Neural cell (in vitro differentiated cells): ENCODE measurements at regions not wholly inside any gene's neighbourhood (a gene's known extent, or its start where the extent isn't known, plus 50 kb on each side); places are given as distances from the start of the nearest gene placed in this dataset.

Experiments used
- H2AFZ ChIP-seq: fragments of 200-600, 300-800 bp; sonication (generic), shearing (Covaris generic); 2 replicates; pipeline ENCODE4 v1.6.0; 2014; ENCODE audit warnings: low read depth, mild to moderate bottlenecking, antibody characterized with exemption, low read length, moderate library complexity
- H3F3A ChIP-seq: fragments of 200-600 bp; shearing (Covaris generic); 2 replicates; pipeline ENCODE4 v1.6.1; 2016; ENCODE audit warnings: mild to moderate bottlenecking, moderate library complexity, mixed read lengths, antibody characterized with exemption, low read length; ENCODE audit not compliant: insufficient read depth, poor library complexity, severe bottlenecking
- H3K27ac ChIP-seq: fragments of 200-600, 300-800 bp; sonication (generic), shearing (Covaris generic); 2 replicates; pipeline ENCODE4 v1.5.1; 2014; ENCODE audit warnings: mild to moderate bottlenecking, low read length, moderate library complexity
- H3K27me3 ChIP-seq: fragments of 300-800, 200-600 bp; sonication (generic), shearing (Covaris generic); 2 replicates; pipeline ENCODE4 v1.6.0; 2014; ENCODE audit warnings: mild to moderate bottlenecking, low read depth, low read length, moderate library complexity; ENCODE audit not compliant: insufficient read depth
- H3K36me3 ChIP-seq: fragments of 300-800, 200-600 bp; sonication (generic), shearing (Covaris generic); 2 replicates; pipeline ENCODE4 v1.5.1; 2014; ENCODE audit warnings: mild to moderate bottlenecking, antibody characterized with exemption, low read length, moderate library complexity; ENCODE audit not compliant: insufficient read depth
- H3K4me2 ChIP-seq: fragments of 300-800, 200-600 bp; sonication (generic), shearing (Covaris generic); 2 replicates; pipeline ENCODE4 v1.6.0; 2014; ENCODE audit warnings: mild to moderate bottlenecking, low read length
- H3K4me3 ChIP-seq: fragments of 300-800, 200-600 bp; sonication (generic), shearing (Covaris generic); 2 replicates; pipeline ENCODE4 v1.5.1; 2014; ENCODE audit warnings: mild to moderate bottlenecking, low read length, moderate library complexity
- H3K79me2 ChIP-seq: fragments of 200-600 bp; shearing (Covaris generic); replicated peaks from 2 replicates; pipeline ENCODE4 v1.6.0; 2014; ENCODE audit warnings: mild to moderate bottlenecking, low read length, moderate library complexity; ENCODE audit not compliant: insufficient read depth
- H3K9ac ChIP-seq: fragments of 300-800, 200-600 bp; sonication (generic), shearing (Covaris generic); 2 replicates; pipeline ENCODE4 v1.6.1; 2016; ENCODE audit warnings: mild to moderate bottlenecking, low read length, mixed read lengths
- H3K9me2 ChIP-seq: fragments of 200-600 bp; shearing (Covaris generic); 2 replicates; pipeline ENCODE4 v1.6.1; 2016; ENCODE audit warnings: mild to moderate bottlenecking, low read length, mixed read lengths; ENCODE audit not compliant: insufficient read depth
- H3K9me3 ChIP-seq: fragments of 200-600, 300-800 bp; sonication (generic), shearing (Covaris generic); 2 replicates; pipeline ENCODE4 v1.6.1; 2016; ENCODE audit warnings: mild to moderate bottlenecking, mixed run types, low read length, moderate library complexity, mixed read lengths
- H4K20me1 ChIP-seq: fragments of 200-600 bp; shearing (Covaris generic); 2 replicates; pipeline ENCODE4 v1.6.1; 2016; ENCODE audit warnings: mild to moderate bottlenecking, mixed run types; ENCODE audit not compliant: insufficient read depth
- CTCF ChIP-seq: fragments of 450-650 bp; IDR thresholded peaks from 2 replicates; pipeline ENCODE4 v1.5.1; 2014; ENCODE audit warnings: antibody characterized with exemption, mild to moderate bottlenecking, moderate library complexity; ENCODE audit not compliant: poor library complexity, severe bottlenecking
- MXI1 ChIP-seq: fragments of 450-650 bp; conservative IDR thresholded peaks from 2 replicates; pipeline ENCODE4 v1.6.1; 2014; ENCODE audit warnings: antibody characterized with exemption, mild to moderate bottlenecking; ENCODE audit not compliant: poor library complexity, severe bottlenecking
- RAD21 ChIP-seq: fragments of 450-650 bp; conservative IDR thresholded peaks from 2 replicates; pipeline ENCODE4 v1.6.1; 2014; ENCODE audit warnings: antibody characterized with exemption, mild to moderate bottlenecking, moderate library complexity
- REST ChIP-seq: IDR thresholded peaks from 2 replicates; pipeline ENCODE4 v1.6.1; 2012; ENCODE audit warnings: borderline replicate concordance
- SMC3 ChIP-seq: fragments of 450-650 bp; conservative IDR thresholded peaks from 2 replicates; pipeline ENCODE4 v1.6.1; 2014; ENCODE audit warnings: antibody characterized with exemption, mild to moderate bottlenecking, moderate library complexity; ENCODE audit not compliant: poor library complexity
- TAF1 ChIP-seq: IDR thresholded peaks from 2 replicates; pipeline ENCODE4 v1.6.1; 2012; ENCODE audit warnings: low read depth

GRCh38 chr3:139839659-139840058 is 95.3 kb upstream of the CLSTN2 start:
- H2AFZ ChIP-seq = no peak overlapping the region
- no peaks in the 10 kb centered on the region for H3K79me2 ChIP-seq
- TF ChIP-seq TAF1 = no peak
- no peak for TF ChIP-seq RAD21
- no peak for TF ChIP-seq CTCF
- no peak for TF ChIP-seq MXI1
- H3K36me3 ChIP-seq = no peaks in the 10 kb centered on the region
- H3K9ac ChIP-seq = no peak overlapping the region
- H3K9me3 ChIP-seq = no peaks in the 10 kb centered on the region
- no peaks in the 10 kb centered on the region for H3F3A ChIP-seq
- no peak overlapping the region for H3K4me3 ChIP-seq
- H4K20me1 ChIP-seq = no peaks in the 10 kb centered on the region
- no peaks in the 10 kb centered on the region for H3K9me2 ChIP-seq
- H3K27me3 ChIP-seq = no peaks in the 10 kb centered on the region
- no peak overlapping the region for H3K4me2 ChIP-seq
- H3K27ac ChIP-seq = no peak overlapping the region

GRCh38 chr3:139839014-139839413 is 96.0 kb upstream of the CLSTN2 start:
- no peak overlapping the region for H3K4me3 ChIP-seq
- no peaks in the 10 kb centered on the region for H4K20me1 ChIP-seq
- TF ChIP-seq REST = no peak
- H3K36me3 ChIP-seq = no peaks in the 10 kb centered on the region
- H3K9ac ChIP-seq = no peak overlapping the region
- H3K27ac ChIP-seq = no peak overlapping the region
- H3K4me2 ChIP-seq = no peak overlapping the region
- no peaks in the 10 kb centered on the region for H3K9me2 ChIP-seq
- H3K79me2 ChIP-seq = no peaks in the 10 kb centered on the region
- H2AFZ ChIP-seq = no peak overlapping the region
- no peaks in the 10 kb centered on the region for H3K27me3 ChIP-seq
- no peaks in the 10 kb centered on the region for H3K9me3 ChIP-seq
- no peaks in the 10 kb centered on the region for H3F3A ChIP-seq

GRCh38 chr3:139838269-139838957 is 96.6 kb upstream of the CLSTN2 start:
- Histone ChIP-seq H4K20me1 (no peaks in the 10 kb centered on the region), H3K9ac (no peak overlapping the region), H3K79me2 (no peaks in the 10 kb centered on the region), H3F3A (no peaks in the 10 kb centered on the region), H3K27me3 (no peaks in the 10 kb centered on the region), H3K9me2 (no peaks in the 10 kb centered on the region), H3K9me3 (no peaks in the 10 kb centered on the region), H3K4me3 (no peak overlapping the region), H3K36me3 (no peaks in the 10 kb centered on the region), H3K4me2 (no peak overlapping the region), H2AFZ (no peak overlapping the region), H3K27ac (no peak overlapping the region)
- no peak for TF ChIP-seq REST
- TF ChIP-seq MXI1 = no peak
- TF ChIP-seq RAD21 = no peak
- TF ChIP-seq SMC3 = no peak
